ENCODE measurements at regions not wholly inside any gene's neighbourhood (a gene's known extent, or its start where the extent isn't known, plus 50 kb on each side); places are given as distances from the start of the nearest gene placed in this dataset.

DNA sequence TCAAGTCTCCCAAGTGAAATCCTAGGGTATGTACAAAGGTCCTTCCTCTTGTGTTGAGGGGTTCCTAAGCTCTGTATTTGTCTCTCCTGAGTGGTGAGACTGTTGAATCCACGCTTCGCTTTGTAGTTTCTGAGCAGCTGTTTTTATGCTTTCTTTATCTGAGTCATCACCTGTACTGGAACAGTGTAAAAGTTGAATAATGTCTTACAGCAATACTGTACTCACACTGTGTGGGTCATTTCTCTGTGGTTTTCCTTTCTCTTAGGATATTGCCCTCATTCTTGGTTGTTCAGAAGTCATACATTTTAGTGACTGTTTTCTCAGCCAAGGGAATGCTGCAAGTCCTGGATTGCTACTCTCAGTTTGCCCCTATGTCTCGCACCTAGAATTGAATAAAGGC lies 1596.6 kb downstream of the SLITRK5 start:
- no peak for DNase-seq

- DNase-seq = no peak
These were observed 1598.6 kb downstream of the SLITRK5 start for GRCh38 chr13:89269737-89270136.

GRCh38 chr13:89270736-89271135 lies 1599.6 kb downstream of the SLITRK5 start:
- DNase-seq = no peak

DNA sequence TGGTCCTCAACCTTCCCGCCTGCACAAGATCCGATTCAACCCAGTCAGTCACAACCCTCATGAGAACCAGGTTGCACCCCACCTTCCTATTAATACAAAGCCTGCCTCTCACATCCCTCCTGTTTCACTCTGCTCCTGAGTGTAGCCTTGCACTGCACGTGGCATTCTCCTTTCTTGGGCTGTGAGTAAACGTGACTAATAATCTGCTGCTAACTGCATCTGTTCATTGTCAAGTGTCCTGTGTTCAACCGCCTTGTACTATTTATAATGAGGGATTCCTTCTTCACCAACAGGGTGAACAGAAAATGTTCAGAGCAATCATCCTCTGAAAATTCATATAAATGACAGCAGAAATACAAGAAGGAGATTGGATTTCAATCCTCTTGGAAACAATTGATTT lies 1608.2 kb downstream of the SLITRK5 start:
- DNase-seq = no peak

GRCh38 chr13:89281331-89281730 lies 1610.2 kb downstream of the SLITRK5 start:
- DNase-seq = no peak

GRCh38 chr13:89282241-89282640 lies 1611.1 kb downstream of the SLITRK5 start:
- no peak for DNase-seq

DNA sequence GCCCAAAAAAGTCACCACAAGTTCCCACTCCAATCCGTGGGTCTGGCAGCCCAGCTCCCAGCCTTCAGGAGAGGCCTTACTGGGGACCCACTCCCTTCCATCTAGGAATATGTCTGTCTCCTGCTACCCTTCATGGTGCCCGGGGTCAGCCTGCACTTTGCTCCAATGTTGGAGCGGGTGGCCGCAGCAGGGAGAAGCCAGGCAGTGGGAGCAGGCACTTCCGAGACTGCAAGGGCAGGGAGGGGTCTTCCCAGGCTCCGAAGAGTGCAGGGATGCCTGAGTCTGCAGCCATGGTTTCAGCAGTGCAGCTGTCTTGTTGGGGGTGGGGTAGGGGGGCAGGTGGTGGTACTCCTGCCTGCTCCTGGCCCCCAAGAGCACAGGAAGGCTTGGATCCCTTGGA lies 1616.2 kb downstream of the SLITRK5 start:
- DNase-seq = no peak

DNA sequence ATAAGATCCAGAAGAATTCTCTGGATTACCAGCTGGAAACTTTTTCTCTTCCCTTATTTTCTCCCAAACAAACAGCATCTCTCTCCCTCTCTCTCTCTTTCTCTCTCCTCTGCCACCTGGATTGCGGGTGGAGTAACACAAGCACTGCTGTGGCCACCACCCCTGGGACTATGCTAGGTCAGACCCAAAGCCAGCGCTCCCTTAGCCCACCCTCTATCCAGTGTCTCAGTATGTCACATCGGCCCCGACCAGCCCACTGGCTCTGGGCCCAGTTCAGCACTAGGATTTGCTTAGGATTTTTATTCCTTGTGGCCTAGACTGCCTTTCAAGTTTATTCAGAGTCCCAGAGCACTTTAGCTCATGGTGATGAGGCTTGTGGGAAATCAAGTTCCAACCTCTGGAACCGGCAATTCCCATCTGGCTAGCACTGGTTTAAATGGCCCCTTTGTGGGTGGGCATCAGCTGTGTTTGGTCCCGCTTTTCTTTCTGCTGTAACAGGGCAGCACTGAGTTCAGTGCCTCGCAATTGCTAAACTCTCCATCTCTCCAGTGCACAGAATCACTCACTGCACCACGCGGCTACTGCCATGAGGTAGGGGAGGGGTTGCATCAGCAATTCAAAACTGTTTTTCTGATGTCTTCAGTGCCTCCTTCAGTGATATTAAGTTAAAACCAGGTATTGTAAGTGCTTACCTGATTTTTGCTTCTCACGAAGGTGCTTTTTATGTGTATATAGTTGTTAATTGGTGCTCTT lies 1623.1 kb downstream of the SLITRK5 start:
- DNase-seq = no peak

- no peak for DNase-seq
These were observed 1636.1 kb downstream of the SLITRK5 start for GRCh38 chr13:89307278-89307677.

- no peak for DNase-seq
These were observed 1639.9 kb downstream of the SLITRK5 start for GRCh38 chr13:89310943-89311672.

DNA sequence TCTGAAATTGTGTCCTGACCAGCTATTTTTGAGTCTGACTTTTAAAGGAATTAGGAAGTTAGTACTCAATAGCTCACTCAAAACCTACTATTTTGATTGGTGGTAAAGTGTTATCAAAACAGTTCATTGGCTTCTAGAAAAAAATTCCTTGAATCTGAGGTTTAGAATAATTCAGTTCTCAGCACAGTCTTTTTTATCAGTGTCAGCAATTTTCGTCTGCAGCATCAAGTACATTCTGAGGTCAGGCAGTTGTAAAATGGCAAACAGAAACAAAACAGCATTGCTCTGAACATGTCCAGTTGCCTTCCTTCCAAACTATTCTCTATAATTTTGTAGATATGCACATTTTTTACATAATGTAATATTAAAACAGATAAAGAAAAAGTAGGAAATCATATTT lies 1644.1 kb downstream of the SLITRK5 start:
- DNase-seq = no peak

DNA sequence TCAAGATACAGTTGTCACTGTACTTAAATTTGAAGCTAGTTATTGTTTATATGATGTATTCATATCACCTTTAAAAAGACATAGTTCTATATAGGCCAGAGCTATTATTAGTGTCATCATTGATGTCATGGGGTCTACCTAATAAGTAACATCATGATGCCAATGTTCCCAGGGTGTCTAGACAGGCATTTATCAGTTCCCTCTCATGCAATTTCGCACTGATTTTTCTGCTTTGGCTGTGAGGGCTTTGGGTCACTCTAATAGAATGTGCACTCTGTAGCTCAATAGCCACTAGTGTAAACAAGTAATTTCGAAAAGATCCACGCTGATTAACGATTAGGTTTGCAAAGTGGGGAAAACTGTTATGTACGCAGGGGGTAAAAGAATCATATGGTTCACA lies 1651.3 kb downstream of the SLITRK5 start:
- DNase-seq = no peak

GRCh38 chr13:89324582-89324981 lies 1653.4 kb downstream of the SLITRK5 start:
- DNase-seq = no peak

DNA sequence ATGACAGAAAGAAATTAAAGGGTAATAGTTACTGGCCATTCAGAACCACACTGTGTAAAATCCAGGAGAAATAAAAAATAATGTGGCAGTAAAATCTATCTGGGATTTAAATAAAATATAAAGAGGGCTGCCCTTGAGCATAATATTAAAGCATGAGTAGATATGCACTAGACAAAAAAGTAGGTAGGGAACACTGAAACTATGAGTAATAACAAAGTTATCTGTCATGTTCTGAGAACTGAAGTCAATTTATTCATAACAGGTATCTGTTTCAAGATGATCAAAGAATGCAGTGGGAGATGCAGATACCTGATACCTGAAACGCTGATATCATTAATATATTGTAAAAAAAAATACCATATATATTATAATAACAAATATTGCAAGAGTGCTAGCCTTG lies 1672.0 kb downstream of the SLITRK5 start:
- no peak for DNase-seq

GRCh38 chr13:89352384-89352783 lies 1681.2 kb downstream of the SLITRK5 start:
- DNase-seq = no peak

- DNase-seq = no peak
These were observed 1690.7 kb downstream of the SLITRK5 start for GRCh38 chr13:89361909-89362308.

DNA sequence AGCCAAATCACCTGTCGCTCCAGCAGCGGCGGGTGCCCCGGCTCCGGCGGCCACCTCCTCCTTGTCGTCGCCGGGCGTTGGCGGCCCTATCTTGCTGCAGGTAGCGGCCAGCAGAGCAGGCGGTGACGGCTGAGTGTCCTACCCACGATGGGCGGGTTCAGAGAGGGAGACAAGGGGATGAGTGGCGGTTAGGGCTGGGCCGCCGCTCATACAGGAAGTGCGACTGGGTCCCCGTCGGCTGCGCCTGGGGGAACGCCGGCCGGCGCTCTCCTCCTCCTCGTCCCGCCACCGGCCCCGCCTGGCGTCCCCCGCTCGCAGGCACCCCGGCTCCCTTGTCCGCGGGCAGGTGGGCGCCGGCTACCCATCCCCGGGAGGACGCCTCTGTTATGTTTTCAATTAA lies 1692.0 kb downstream of the SLITRK5 start:
- DNase-seq = no peak

DNA sequence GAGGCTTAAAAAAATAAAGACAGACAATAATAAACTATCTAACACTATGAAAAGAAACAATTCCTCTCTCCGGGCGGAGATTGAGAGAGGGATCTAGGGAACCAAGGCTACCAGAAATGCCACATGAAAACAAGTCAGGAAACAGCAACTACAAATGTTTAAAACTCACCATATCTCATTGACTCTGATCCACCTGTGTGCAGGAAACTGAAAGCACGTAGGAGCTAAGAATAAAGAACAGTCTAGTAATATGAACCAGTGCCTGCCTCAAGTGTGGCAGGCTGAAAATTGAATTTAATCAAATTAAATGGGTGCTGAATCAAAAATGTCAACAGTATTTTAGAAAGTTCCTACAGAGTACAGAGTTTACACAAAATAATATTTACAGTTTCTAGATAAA lies 1701.0 kb downstream of the SLITRK5 start:
- DNase-seq = no peak

DNA sequence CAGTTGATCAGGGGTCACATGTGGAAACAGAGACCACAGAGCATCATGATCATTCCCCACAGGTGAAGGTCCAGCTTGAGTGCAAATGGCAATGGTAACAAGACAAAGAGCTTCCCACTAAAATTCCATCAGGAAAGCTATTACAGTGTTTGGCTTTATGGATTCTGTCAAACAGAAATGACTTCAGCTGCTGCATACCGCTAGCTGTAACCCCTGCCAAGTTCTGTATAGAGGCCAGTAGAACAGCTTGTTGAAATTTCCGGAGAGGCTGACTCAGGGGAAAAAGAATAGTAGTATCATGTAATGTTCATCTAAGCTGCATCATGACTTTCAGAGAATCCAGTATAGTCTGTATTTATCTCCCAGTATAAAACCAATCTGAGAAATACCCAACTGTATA lies 1704.7 kb downstream of the SLITRK5 start:
- no peak for DNase-seq

GRCh38 chr13:89380101-89380500 lies 1708.9 kb downstream of the SLITRK5 start:
- DNase-seq = no peak

GRCh38 chr13:89382981-89383380 lies 1711.8 kb downstream of the SLITRK5 start:
- DNase-seq = no peak

GRCh38 chr13:89383891-89384290 lies 1712.7 kb downstream of the SLITRK5 start:
- no peak for DNase-seq

GRCh38 chr13:89393758-89394304 lies 1722.7 kb downstream of the SLITRK5 start:
- no peak for DNase-seq

DNA sequence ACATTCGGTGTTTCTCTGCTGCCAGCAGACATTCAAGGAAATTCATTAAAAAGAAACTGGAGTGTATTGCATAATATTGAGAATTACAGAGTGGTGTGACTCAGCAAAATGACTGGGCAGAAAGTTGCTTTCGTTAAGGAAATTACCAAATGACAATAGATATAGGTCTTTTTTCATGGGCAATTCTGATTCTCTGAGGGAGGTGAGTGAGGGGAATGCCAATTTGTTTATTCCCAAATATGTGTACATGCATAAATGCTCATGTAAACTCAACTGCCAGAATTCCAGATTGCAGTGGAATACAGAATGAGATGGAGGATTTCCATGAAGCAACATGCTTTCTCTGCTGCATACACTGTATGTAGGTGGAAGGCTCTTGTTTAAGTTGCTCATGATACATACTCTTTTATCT lies 1730.1 kb downstream of the SLITRK5 start:
- DNase-seq = no peak
